ENCODE measurements at regions not wholly inside any gene's neighbourhood (a gene's known extent, or its start where the extent isn't known, plus 50 kb on each side); places are given as distances from the start of the nearest gene placed in this dataset.

GRCh38 chr9:88596376-88596775, 61.4 kb downstream of the NXNL2 start:
- Histone ChIP-seq H3K4me3 (no peak overlapping the region), H3K9me3 (no peaks in the 10 kb centered on the region), H3K27ac (no peak overlapping the region), H3K36me3 (ENCODE audit: insufficient read depth in 1 of 2, low read depth in 1 of 2) (no peaks in the 10 kb centered on the region), H3K27me3 (ENCODE audit: insufficient read depth in 3 of 3, low read length in 2 of 3) (peaks cover 0 to 2% (median 0%) of the 10 kb centered on the region in 3 donors), H3K4me1 (no peaks in the 10 kb centered on the region)
- intact Hi-C loops (cut with DNase I), result no loop called here
- WGBS, 3 donors, result 57 to 70% (median 67%) methylated on average over 5 of the region's 5 CpGs
- no peak for ATAC-seq
- no peak for TF ChIP-seq CTCF (IDR thresholded peaks at IDR 0.05)
- no peak for DNase-seq

- no peak for TF ChIP-seq CTCF (IDR thresholded peaks at IDR 0.05)
- ATAC-seq, result peak; percentile 52 to 72 (median 60)
- no peak for DNase-seq
- Histone ChIP-seq H3K9me3 (no peaks in the 10 kb centered on the region), H3K27me3 (ENCODE audit: insufficient read depth in 3 of 3, low read length in 2 of 3) (no peaks in the 10 kb centered on the region), H3K4me1 (peaks cover 5% of the 10 kb centered on the region), H3K4me3 (no peak overlapping the region), H3K36me3 (ENCODE audit: insufficient read depth in 1 of 2, low read depth in 1 of 2) (no peaks in the 10 kb centered on the region), H3K27ac (peak overlapping the region; percentile 46)
- intact Hi-C loops (cut with DNase I), result no loop called here
- WGBS, 3 donors, result 17 to 29% (median 27%) methylated on average over 3 of the region's 3 CpGs
Measured at GRCh38 chr9:88604836-88605511, 70.0 kb downstream of the NXNL2 start.

- intact Hi-C loops (cut with DNase I), result no loop called here
- no peaks in the 10 kb centered on the region for H3K36me3 ChIP-seq (ENCODE audit: insufficient read depth in 1 of 2, low read depth in 1 of 2)
- ATAC-seq (peak; percentile 52 to 77 (median 66)), DNase-seq (no peak)
- H3K4me1 ChIP-seq, result peaks cover 5% of the 10 kb centered on the region
- WGBS, 3 donors, result 30 to 31% (median 30%) methylated on average over 8 of the region's 8 CpGs
- H3K27me3 ChIP-seq (ENCODE audit: insufficient read depth in 3 of 3, low read length in 2 of 3), result no peaks in the 10 kb centered on the region
- H3K9me3 ChIP-seq, result no peaks in the 10 kb centered on the region
- peak overlapping the region; percentile 21 for H3K27ac ChIP-seq
- TF ChIP-seq CTCF (IDR thresholded peaks at IDR 0.05), result no peak
- H3K4me3 ChIP-seq, result no peak overlapping the region
Measured at GRCh38 chr9:88605512-88606362, 70.8 kb downstream of the NXNL2 start.

GRCh38 chr9:88614359-88614758, 79.4 kb downstream of the NXNL2 start:
- no peak overlapping the region for H3K27ac ChIP-seq
- peaks cover 17% of the 10 kb centered on the region for H3K9me3 ChIP-seq
- H3K4me3 ChIP-seq, result no peak overlapping the region
- intact Hi-C loops (cut with DNase I), result no loop called here
- ATAC-seq, result no peak
- no peaks in the 10 kb centered on the region for H3K4me1 ChIP-seq
- DNase-seq, result no peak
- no peak for TF ChIP-seq CTCF (IDR thresholded peaks at IDR 0.05)
- 76 to 98% (median 97%) methylated on average over 3 of the region's 3 CpGs for WGBS, 3 donors
- no peaks in the 10 kb centered on the region for H3K27me3 ChIP-seq (ENCODE audit: insufficient read depth in 3 of 3, low read length in 2 of 3)
- H3K36me3 ChIP-seq (ENCODE audit: insufficient read depth in 1 of 2, low read depth in 1 of 2), result no peaks in the 10 kb centered on the region
